Sciatic nerve (tissue), 2 donors: ENCODE measurements at regions not wholly inside any gene's neighbourhood (a gene's known extent, or its start where the extent isn't known, plus 50 kb on each side); places are given as distances from the start of the nearest gene placed in this dataset.
A peak's percentile ranks its signal among the peaks of the same experiment; 100 is the strongest.
"Not testable (repeated sequence)": the region's sequence is repeated elsewhere in the genome, so short reads cannot be mapped to it uniquely, and the experiment has no call there.

Experiments used
- ATAC-seq: fragments of 200-7000 bp; cut with Tn5 transposase; one replicate; pipeline ENCODE4 v1.9.1; 2020; ENCODE audit warnings: mild to moderate bottlenecking, moderate library complexity
- DNase-seq: peaks from one replicate; pipeline ENCODE4 v3.0.0-alpha.2; 2020; ENCODE audit warnings: low spot score
- intact Hi-C: fragments of 100-400 bp; cut with DNase I; formaldehyde crosslinking; loops from one replicate; pipeline ENCODE4 v1.14.2; 2022
- donor health status: DM: no; HTN: no; CAD: no.
- donor health status: DM: no; HTN: no; CAD: no.

- intact Hi-C loops, result no loop called here
- no peak for DNase-seq
- ATAC-seq, result no peak
These were observed 392.7 kb upstream of the AUTS2 start for GRCh38 chr7:69205581-69205980.

- DNase-seq, result no peak
- peak; percentile 57 for ATAC-seq
- intact Hi-C loops, result no loop called here
These were observed 390.0 kb upstream of the AUTS2 start for GRCh38 chr7:69208276-69208675.

DNA sequence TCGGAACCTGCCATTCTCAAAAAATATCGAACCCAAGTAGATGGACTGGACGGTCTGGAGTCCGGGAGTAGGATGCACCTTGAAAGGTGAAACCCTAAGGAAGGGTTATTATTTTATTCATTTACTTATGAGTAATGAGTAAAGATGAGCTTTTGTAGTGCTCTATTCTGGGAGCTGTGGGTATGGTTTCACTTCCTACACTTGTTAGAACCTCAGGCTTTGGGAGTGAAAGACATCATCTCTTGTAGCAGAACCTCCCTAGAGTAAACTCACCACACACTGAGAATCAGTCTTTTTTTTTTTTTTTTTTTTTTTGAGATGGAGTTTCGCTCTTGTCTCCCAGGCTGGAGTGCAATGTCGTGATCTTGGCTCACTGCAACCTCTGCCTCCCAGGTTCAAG, 389.4 kb upstream of the AUTS2 start:
- intact Hi-C loops, result no loop called here
- no peak for DNase-seq
- peak; percentile 63 for ATAC-seq

DNA sequence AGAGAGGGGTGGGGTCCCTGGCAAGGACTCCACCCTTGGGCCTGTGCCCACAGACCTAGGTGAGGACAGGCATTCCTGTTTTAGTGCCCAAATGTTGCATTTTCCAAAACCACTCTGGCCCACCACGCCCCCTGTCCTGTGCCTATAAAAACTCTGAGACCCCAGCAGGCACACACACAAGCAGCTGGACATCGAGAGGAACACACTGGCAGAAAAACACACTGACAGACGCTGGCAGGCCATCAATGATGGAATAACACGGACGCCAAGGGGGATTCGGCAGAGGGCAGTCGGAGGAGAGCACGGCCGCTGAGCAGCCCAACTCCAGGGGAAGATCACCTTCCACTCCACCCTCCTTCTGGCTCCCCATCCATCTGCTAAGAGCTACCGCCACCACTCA, 386.9 kb upstream of the AUTS2 start:
- intact Hi-C loops, result no loop called here
- DNase-seq (no peak), ATAC-seq (no peak)

GRCh38 chr7:69211739-69212138, 386.5 kb upstream of the AUTS2 start:
- intact Hi-C loops, result no loop called here
- ATAC-seq, result no peak

DNA sequence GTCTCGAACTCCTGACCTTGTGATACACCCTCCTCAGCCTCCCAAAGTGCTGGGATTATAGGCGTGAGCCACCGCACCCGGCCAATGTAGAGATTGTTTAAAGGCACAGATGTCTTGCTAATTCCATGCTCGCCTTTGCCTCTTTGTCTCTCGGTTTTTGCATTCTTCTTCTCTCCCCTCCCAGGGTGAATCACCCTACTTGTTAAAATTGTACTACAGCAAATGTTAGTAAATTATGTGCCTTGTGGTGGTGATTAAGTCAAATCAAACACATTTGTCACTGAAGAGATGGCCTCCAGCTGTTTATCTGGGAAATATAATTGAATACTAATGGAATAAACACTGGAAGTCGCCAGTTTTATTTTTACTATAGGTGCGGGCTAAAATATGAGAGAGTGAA, 384.4 kb upstream of the AUTS2 start:
- intact Hi-C loops, result no loop called here
- no peak for DNase-seq

More at GRCh38 chr7:69211739-69212138, 386.5 kb upstream of the AUTS2 start:
- no peak for DNase-seq

DNA sequence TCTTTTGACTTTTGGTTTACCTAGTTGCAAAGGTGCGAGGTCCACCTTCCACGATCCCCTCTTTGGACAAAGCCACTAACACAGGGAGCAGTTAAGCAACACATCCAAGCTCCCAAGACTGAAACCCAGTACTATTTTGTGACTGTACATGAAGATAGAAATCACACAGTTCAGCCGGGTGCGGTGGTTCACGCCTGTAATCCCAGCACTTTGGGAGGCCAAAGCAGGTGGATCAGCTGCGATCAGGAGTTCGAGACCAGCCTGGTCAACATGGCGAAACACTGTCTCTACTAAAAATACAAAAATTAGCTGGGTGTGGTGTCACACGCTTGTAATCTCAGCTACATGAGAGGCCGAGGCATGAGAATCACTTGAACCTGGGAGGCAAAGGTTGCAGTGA, 382.8 kb upstream of the AUTS2 start:
- DNase-seq, ATAC-seq, intact Hi-C loops: not testable (repeated sequence)

More for the DNA sequence above, 384.4 kb upstream of the AUTS2 start:
- no peak for ATAC-seq

- intact Hi-C loops, result no loop called here
- DNase-seq (no peak), ATAC-seq (no peak)
These were observed 380.5 kb upstream of the AUTS2 start for GRCh38 chr7:69217516-69218350.

- DNase-seq, result no peak
- intact Hi-C loops, result no loop called here
- ATAC-seq, result no peak
These were observed 379.7 kb upstream of the AUTS2 start for GRCh38 chr7:69218576-69218975.

DNA sequence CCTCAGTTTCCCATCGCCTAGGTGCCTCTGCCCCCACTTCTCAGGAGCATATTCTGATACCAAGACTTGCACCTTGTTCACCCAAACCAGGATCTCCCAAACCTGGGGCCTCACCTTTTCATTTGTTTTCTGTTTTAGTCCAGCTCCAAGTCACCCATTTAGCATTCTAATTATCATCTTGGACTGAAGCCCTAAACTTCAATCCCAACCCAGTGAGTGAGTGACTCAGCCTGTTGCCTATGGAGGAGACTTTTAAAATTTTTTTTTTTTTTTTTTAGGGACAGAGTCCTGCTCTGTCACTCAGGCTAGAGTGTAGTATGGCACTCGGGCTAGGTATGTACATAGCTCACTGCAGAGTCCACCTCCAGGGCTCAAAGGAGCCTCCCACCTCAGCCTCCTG, 378.9 kb upstream of the AUTS2 start:
- DNase-seq, result no peak
- intact Hi-C loops, result no loop called here
- ATAC-seq, result no peak

DNA sequence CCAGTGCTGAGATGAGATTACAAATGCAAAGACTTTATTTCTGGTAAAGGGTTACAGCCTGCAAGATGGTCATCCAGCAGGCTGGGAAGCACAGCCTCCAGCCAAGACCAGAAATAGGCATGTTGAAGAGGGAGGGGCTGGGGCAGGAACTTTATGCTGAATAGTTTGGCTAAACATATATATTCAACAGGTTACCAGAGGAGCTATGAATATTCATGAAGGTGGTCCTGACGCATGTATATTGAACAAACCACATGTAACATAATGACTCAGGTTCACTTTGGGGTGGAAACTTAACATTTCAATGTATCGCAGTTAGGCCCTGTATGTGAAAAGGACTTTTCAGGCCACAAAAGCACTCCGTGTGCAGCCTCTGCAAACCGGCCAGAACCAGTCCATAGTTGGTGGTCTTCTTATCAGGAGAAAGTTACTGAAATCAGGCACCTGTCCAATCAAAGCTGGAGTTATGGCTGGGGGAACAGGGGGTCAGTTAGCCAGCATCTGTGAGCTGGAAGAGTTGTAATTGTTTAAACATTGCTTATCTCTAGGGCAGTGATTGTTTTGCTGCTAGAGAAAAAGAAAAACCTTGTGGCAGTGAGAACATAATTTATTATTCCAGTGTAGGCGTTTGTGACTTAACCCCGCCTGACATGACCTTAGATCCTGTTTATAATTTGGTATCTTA, 372.9 kb upstream of the AUTS2 start:
- intact Hi-C loops, result no loop called here
- ATAC-seq (no peak), DNase-seq (no peak)

DNA sequence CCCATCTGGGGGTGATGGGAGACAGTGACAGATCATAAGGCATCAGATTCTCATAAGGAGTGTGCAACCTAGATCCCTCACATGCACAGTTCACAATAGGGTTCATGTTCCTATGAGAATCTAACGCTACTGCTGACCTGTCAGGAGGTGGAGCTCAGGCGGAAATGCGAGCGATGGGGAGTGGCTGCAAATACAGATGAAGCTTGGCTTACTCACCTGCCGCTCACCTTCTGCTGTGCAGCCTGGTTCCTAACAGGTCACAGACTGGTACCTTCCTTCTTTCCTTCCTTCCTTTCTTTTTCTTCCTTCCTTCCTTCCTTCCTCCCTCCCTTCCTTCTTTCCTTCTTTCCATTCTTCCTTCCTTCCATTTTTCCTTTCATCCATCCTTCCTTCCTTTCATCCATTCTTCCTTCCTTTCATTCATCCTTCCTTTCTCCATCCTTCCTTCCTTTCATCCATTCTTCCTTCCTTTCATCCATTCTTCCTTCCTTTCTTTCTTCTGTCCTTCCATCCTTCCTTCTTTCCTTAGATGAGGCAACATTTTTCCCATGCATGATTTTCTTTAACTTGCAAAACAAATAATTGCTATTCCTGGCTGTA, 370.0 kb upstream of the AUTS2 start:
- DNase-seq, result no peak
- intact Hi-C loops, result no loop called here
- ATAC-seq, result no peak

DNA sequence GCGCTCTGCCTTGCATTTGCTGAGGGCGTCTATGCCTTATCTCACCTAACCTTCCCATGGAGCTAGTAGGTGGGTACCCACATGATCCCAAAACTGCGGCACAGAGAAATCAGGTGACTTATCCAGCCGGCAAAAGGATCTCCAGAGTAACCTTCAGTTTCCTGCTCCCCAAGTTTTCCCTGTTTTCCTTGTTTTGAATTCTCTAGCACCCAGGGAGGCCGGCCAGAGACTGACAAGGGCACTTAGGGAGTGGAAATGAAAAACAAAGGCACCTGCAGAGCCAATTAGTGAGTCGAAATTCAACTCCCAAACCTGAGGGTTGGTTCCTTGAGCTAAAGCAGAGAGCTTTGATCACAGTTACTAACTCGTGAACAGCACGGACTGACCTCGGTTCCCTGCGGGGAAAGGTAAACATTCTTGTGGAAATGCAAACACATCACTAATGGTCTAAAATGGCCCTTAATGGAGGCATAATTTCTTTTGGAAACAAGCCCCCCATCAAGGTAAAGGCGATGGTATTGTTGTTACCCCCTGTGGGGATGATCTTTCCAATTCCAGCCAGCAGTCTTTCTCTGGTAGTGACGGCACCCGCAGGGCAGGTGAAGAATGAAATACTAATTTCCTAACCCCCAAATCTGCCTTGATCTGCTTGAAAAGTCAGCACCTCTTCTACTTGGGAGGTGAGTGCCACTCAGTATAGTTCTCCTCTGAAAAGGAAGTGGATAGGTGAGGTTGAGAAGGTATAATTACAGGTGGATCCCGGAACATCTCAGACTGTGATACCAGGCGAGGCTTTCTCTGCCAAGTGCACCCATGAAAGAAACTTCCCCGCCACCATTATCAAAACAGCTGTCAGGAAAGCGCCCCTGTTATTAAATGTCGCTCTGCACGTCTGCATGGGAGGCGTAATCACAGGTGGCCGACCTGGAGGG, 365.6 kb upstream of the AUTS2 start:
- ATAC-seq (no peak), DNase-seq (no peak)
- intact Hi-C loops, result no loop called here

- no peak for DNase-seq
- intact Hi-C loops, result no loop called here
- ATAC-seq, result no peak
These were observed 360.7 kb upstream of the AUTS2 start for GRCh38 chr7:69237541-69237940.

GRCh38 chr7:69243016-69243415, 355.3 kb upstream of the AUTS2 start:
- intact Hi-C loops, result no loop called here
- ATAC-seq (no peak), DNase-seq (no peak)

DNA sequence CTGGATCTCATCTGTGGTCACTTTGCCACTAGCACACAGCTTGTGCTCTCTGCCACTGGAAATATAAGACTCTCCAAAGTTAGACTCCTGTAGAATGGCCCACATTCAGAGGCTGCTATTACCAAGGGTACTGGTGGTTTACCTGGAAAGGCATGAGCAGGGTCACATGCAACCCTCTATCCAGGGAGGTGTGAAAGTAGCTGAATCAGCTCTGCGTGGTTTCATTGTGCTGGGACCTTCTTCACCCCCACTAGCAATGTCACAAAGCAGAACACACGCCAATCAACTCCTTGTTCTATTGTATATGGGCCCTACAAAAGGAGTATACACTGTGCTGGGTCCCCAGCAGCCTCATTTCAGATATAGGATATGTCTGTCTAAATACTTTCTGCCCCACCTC, 353.6 kb upstream of the AUTS2 start:
- intact Hi-C loops, result no loop called here
- ATAC-seq (no peak), DNase-seq (no peak)

- DNase-seq, result no peak
- ATAC-seq, result peak; percentile 21
- intact Hi-C loops, result no loop called here
These were observed 352.6 kb upstream of the AUTS2 start for GRCh38 chr7:69245646-69246045.

- intact Hi-C loops, result no loop called here
- DNase-seq (no peak), ATAC-seq (peak; percentile 82)
These were observed 351.5 kb upstream of the AUTS2 start for GRCh38 chr7:69246758-69247157.

- intact Hi-C loops, DNase-seq: not testable (repeated sequence)
- ATAC-seq, result peak; percentile 76
These were observed 349.9 kb upstream of the AUTS2 start for GRCh38 chr7:69248382-69248828.
